OCI-LY3 (cell line): ENCODE measurements at regions not wholly inside any gene's neighbourhood (a gene's known extent, or its start where the extent isn't known, plus 50 kb on each side); places are given as distances from the start of the nearest gene placed in this dataset.

ENCODE experiments used
- H2AFZ ChIP-seq: fragments of 200-600, 300-600 bp; shearing (Covaris generic); 2 replicates; pipeline ENCODE4 v1.6.0; 2014; ENCODE audit warnings: antibody characterized with exemption, low read depth, low read length
- H3K27ac ChIP-seq: fragments of 200-600, 300-600 bp; sonication (generic); 2 replicates; pipeline ENCODE4 v1.5.1; 2014; ENCODE audit warnings: mild to moderate bottlenecking, low read length, moderate library complexity, mixed read lengths
- H3K27me3 ChIP-seq: fragments of 200-600, 300-600 bp; sonication (generic); 2 replicates; pipeline ENCODE4 v1.6.1; 2014; ENCODE audit warnings: low read depth, low read length, mixed read lengths
- H3K36me3 ChIP-seq: fragments of 200-600, 300-600 bp; sonication (generic); replicated peaks from 2 replicates; pipeline ENCODE3; 2014; ENCODE audit warnings: low read depth, low read length, mixed read lengths
- H3K4me1 ChIP-seq: fragments of 300-600, 200-600 bp; sonication (generic); 2 replicates; pipeline ENCODE4 v1.6.1; 2014; ENCODE audit warnings: low read length, mixed read lengths
- H3K4me2 ChIP-seq: fragments of 200-600, 300-600 bp; sonication (generic); 2 replicates; pipeline ENCODE4 v1.6.1; 2014; ENCODE audit warnings: low read length, mixed read lengths
- H3K4me3 ChIP-seq: fragments of 300-600, 200-600 bp; sonication (generic); 2 replicates; pipeline ENCODE4 v1.5.1; 2014; ENCODE audit warnings: antibody characterized with exemption, mild to moderate bottlenecking, low read length, moderate library complexity
- H3K79me2 ChIP-seq: fragments of 300-600, 200-600 bp; shearing (Covaris generic); 2 replicates; pipeline ENCODE4 v1.6.1; 2014; ENCODE audit warnings: mild to moderate bottlenecking, low read length, mixed read lengths
- H3K9ac ChIP-seq: fragments of 300-600, 200-600 bp; shearing (Covaris generic); 2 replicates; pipeline ENCODE4 v1.6.0; 2014; ENCODE audit warnings: mild to moderate bottlenecking, low read length, moderate library complexity
- H3K9me3 ChIP-seq: fragments of 200-600, 300-600 bp; shearing (Covaris generic); 2 replicates; pipeline ENCODE4 v1.6.1; 2014; ENCODE audit warnings: low read length, mixed read lengths; ENCODE audit not compliant: insufficient read depth
- H4K20me1 ChIP-seq: fragments of 200-600, 300-600 bp; sonication (generic); 2 replicates; pipeline ENCODE4 v1.6.1; 2016; ENCODE audit warnings: low read length, mixed read lengths; ENCODE audit not compliant: insufficient read depth
- CTCF ChIP-seq: fragments of 200-600, 300-600 bp; sonication (generic); IDR thresholded peaks from 2 replicates; pipeline ENCODE4 v1.5.1; 2014; ENCODE audit warnings: antibody characterized with exemption, low read length, low read depth
- EZH2phosphoT487 ChIP-seq: fragments of 200-600 bp; shearing (Covaris generic); IDR thresholded peaks from 2 replicates; pipeline ENCODE4 v1.6.1; 2018; ENCODE audit warnings: antibody characterized with exemption, mixed run types, low read depth

GRCh38 chr11:121797496-121797895 lies 318.5 kb downstream of the BLID start:
- H3K36me3 ChIP-seq, result no peaks in the 10 kb centered on the region
- TF ChIP-seq EZH2phosphoT487, result no peak
- TF ChIP-seq CTCF, result no peak
- H3K9me3 ChIP-seq, result no peaks in the 10 kb centered on the region
- no peaks in the 10 kb centered on the region for H3K27me3 ChIP-seq
- H3K4me1 ChIP-seq, result no peaks in the 10 kb centered on the region
- H3K27ac ChIP-seq, result no peak overlapping the region
- H3K4me2 ChIP-seq, result no peak overlapping the region
- no peak overlapping the region for H3K9ac ChIP-seq
- H4K20me1 ChIP-seq, result no peaks in the 10 kb centered on the region
- H3K79me2 ChIP-seq, result no peaks in the 10 kb centered on the region
- H2AFZ ChIP-seq, result no peak overlapping the region
- H3K4me3 ChIP-seq, result no peak overlapping the region

- TF ChIP-seq EZH2phosphoT487 (no peak), CTCF (no peak)
- no peak overlapping the region for H3K27ac ChIP-seq
- H3K9me3 ChIP-seq, result no peaks in the 10 kb centered on the region
- no peaks in the 10 kb centered on the region for H3K4me1 ChIP-seq
- H3K4me2 ChIP-seq, result no peak overlapping the region
- H3K27me3 ChIP-seq, result no peaks in the 10 kb centered on the region
- no peaks in the 10 kb centered on the region for H3K36me3 ChIP-seq
- H4K20me1 ChIP-seq, result no peaks in the 10 kb centered on the region
- H2AFZ ChIP-seq, result no peak overlapping the region
- no peak overlapping the region for H3K9ac ChIP-seq
- H3K4me3 ChIP-seq, result no peak overlapping the region
- H3K79me2 ChIP-seq, result no peaks in the 10 kb centered on the region
Measured at GRCh38 chr11:121795174-121795573, 320.8 kb downstream of the BLID start.

- Histone ChIP-seq H3K4me1 (no peaks in the 10 kb centered on the region), H3K27ac (no peak overlapping the region), H3K9ac (no peak overlapping the region), H3K4me2 (no peak overlapping the region), H3K9me3 (no peaks in the 10 kb centered on the region), H3K4me3 (no peak overlapping the region), H3K79me2 (no peaks in the 10 kb centered on the region), H3K27me3 (no peaks in the 10 kb centered on the region), H4K20me1 (no peaks in the 10 kb centered on the region), H2AFZ (no peak overlapping the region), H3K36me3 (no peaks in the 10 kb centered on the region)
- no peak for TF ChIP-seq EZH2phosphoT487
- no peak for TF ChIP-seq CTCF
Measured at GRCh38 chr11:121794671-121795141, 321.3 kb downstream of the BLID start.

GRCh38 chr11:121793916-121794315 lies 322.1 kb downstream of the BLID start:
- H3K27ac ChIP-seq, result no peak overlapping the region
- no peak overlapping the region for H3K9ac ChIP-seq
- no peaks in the 10 kb centered on the region for H3K9me3 ChIP-seq
- no peak overlapping the region for H3K4me3 ChIP-seq
- H3K79me2 ChIP-seq, result no peaks in the 10 kb centered on the region
- no peak overlapping the region for H3K4me2 ChIP-seq
- no peaks in the 10 kb centered on the region for H3K4me1 ChIP-seq
- no peaks in the 10 kb centered on the region for H3K36me3 ChIP-seq
- no peak overlapping the region for H2AFZ ChIP-seq
- no peaks in the 10 kb centered on the region for H4K20me1 ChIP-seq
- H3K27me3 ChIP-seq, result no peaks in the 10 kb centered on the region
- TF ChIP-seq EZH2phosphoT487, result no peak

- Histone ChIP-seq H3K9me3 (no peaks in the 10 kb centered on the region), H2AFZ (no peak overlapping the region), H4K20me1 (no peaks in the 10 kb centered on the region), H3K9ac (no peak overlapping the region), H3K36me3 (no peaks in the 10 kb centered on the region), H3K4me3 (no peak overlapping the region), H3K27ac (no peak overlapping the region), H3K27me3 (no peaks in the 10 kb centered on the region), H3K4me2 (no peak overlapping the region), H3K79me2 (no peaks in the 10 kb centered on the region), H3K4me1 (no peaks in the 10 kb centered on the region)
- TF ChIP-seq EZH2phosphoT487, result no peak
- TF ChIP-seq CTCF, result no peak
Measured at GRCh38 chr11:121793291-121793690, 322.7 kb downstream of the BLID start.
